ENCODE measurements at regions not wholly inside any gene's neighbourhood (a gene's known extent, or its start where the extent isn't known, plus 50 kb on each side); places are given as distances from the start of the nearest gene placed in this dataset.

DNA sequence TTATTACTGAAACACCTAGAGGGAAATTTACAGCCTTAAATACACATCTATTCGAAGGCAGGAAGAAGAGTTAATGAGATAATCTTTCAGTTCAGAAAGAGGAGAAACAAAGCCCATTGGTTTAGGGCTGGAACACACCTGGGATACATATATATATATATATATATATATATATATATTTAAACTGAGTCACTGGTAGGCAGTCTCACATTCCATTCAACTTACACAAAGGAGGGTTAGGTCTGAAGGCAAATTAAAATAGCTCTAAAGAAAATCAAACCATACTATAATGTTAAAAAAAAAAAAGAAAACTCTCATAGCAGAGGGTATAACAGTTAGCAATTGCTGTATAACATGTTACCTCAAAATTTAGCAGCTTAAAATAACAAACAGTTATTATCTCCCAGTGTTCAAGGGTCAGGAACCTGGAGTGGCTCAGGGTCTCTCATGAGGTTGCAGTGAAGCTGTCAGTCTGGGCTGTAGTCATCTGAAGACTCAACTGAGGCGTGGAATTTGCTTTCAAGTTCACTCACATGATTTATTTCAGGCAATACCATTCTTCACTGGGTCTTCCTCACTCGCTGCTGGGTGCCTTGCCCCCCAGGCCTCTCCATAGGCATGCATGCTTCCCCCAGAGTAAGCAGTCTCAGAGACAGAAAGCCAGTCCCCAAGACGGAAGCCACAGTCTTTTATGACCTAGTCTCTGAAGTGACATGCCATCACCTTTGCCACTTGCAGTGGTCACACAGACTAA lies 332.8 kb downstream of the NSG2 start:
- Mint-ChIP-seq H3K4me1 (ENCODE audit: low read depth, unreplicated experiment) (peaks cover 25% of the 10 kb centered on the region), H3K27ac (ENCODE audit: unreplicated experiment) (no peak overlapping the region), H3K4me3 (ENCODE audit: low read depth, unreplicated experiment) (no peak overlapping the region), H3K27me3 (ENCODE audit: unreplicated experiment) (no peaks in the 10 kb centered on the region), H3K36me3 (ENCODE audit: insufficient read depth, unreplicated experiment) (peaks cover 5% of the 10 kb centered on the region), H3K9me3 (ENCODE audit: low read depth, unreplicated experiment) (peaks cover 9% of the 10 kb centered on the region)
- TF ChIP-seq, protein P1, sequence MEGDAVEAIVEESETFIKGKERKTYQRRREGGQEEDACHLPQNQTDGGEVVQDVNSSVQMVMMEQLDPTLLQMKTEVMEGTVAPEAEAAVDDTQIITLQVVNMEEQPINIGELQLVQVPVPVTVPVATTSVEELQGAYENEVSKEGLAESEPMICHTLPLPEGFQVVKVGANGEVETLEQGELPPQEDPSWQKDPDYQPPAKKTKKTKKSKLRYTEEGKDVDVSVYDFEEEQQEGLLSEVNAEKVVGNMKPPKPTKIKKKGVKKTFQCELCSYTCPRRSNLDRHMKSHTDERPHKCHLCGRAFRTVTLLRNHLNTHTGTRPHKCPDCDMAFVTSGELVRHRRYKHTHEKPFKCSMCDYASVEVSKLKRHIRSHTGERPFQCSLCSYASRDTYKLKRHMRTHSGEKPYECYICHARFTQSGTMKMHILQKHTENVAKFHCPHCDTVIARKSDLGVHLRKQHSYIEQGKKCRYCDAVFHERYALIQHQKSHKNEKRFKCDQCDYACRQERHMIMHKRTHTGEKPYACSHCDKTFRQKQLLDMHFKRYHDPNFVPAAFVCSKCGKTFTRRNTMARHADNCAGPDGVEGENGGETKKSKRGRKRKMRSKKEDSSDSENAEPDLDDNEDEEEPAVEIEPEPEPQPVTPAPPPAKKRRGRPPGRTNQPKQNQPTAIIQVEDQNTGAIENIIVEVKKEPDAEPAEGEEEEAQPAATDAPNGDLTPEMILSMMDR (IDR thresholded peaks at IDR 0.05; ENCODE audit: unreplicated experiment): no peak
- BruUV-seq (replicated peaks): no TSS peak
- intact Hi-C loops (cut with micrococcal nuclease; ENCODE audit: unreplicated experiment): no loop called here
- no peak for DNase-seq
- CTCF ChIA-PET: interaction anchor here (0.6 kb wide), 1 partner anchor 272 kb away, joined by 3 read pairs; no protein-coding TSS in a partner anchor

DNA sequence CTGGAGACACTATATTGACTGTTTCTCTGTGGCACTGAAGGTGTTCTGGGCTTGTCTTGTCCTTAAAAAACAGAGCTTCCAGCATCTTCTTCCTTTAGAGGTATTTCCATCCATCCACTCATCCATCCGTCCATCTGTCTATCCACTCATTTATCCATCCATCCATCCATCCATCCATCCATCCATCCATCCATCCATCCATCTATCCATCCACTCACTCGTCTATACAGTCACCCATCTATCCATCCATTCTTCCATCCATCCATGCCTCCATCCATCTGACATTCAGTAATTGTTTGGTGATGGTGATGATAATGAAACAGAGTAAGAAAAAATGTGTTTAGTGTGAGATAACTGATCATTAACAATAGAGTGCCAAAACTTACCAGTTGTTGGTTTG lies 334.8 kb downstream of the NSG2 start:
- no TSS peak for BruUV-seq (replicated peaks)
- Mint-ChIP-seq H3K36me3 (ENCODE audit: insufficient read depth, unreplicated experiment) (peaks cover 5% of the 10 kb centered on the region), H3K27ac (ENCODE audit: unreplicated experiment) (no peak overlapping the region), H3K27me3 (ENCODE audit: unreplicated experiment) (no peaks in the 10 kb centered on the region), H3K9me3 (ENCODE audit: low read depth, unreplicated experiment) (peaks cover 9% of the 10 kb centered on the region), H3K4me1 (ENCODE audit: low read depth, unreplicated experiment) (peaks cover 33% of the 10 kb centered on the region), H3K4me3 (ENCODE audit: low read depth, unreplicated experiment) (no peak overlapping the region)
- CTCF ChIA-PET: no interaction called here
- intact Hi-C loops (cut with micrococcal nuclease; ENCODE audit: unreplicated experiment): no loop called here
- TF ChIP-seq, protein P1 (IDR thresholded peaks at IDR 0.05; ENCODE audit: unreplicated experiment): no peak
- no peak for DNase-seq

GRCh38 chr5:174381241-174381640 lies 335.7 kb downstream of the NSG2 start:
- no TSS peak for BruUV-seq (replicated peaks)
- H3K27me3 Mint-ChIP-seq (ENCODE audit: unreplicated experiment): no peaks in the 10 kb centered on the region
- H3K36me3 Mint-ChIP-seq (ENCODE audit: insufficient read depth, unreplicated experiment): peaks cover 5% of the 10 kb centered on the region
- intact Hi-C loops (cut with micrococcal nuclease; ENCODE audit: unreplicated experiment): no loop called here
- CTCF ChIA-PET: no interaction called here
- H3K9me3 Mint-ChIP-seq (ENCODE audit: low read depth, unreplicated experiment): peaks cover 9% of the 10 kb centered on the region
- no peak for DNase-seq
- H3K4me3 Mint-ChIP-seq (ENCODE audit: low read depth, unreplicated experiment): no peak overlapping the region
- TF ChIP-seq, protein P1 (IDR thresholded peaks at IDR 0.05; ENCODE audit: unreplicated experiment): no peak
- H3K27ac Mint-ChIP-seq (ENCODE audit: unreplicated experiment): peak overlapping the region; percentile 24
- peaks cover 35% of the 10 kb centered on the region for H3K4me1 Mint-ChIP-seq (ENCODE audit: low read depth, unreplicated experiment)

- Mint-ChIP-seq H3K36me3 (ENCODE audit: insufficient read depth, unreplicated experiment) (peaks cover 5% of the 10 kb centered on the region), H3K4me3 (ENCODE audit: low read depth, unreplicated experiment) (no peak overlapping the region), H3K27me3 (ENCODE audit: unreplicated experiment) (no peaks in the 10 kb centered on the region), H3K9me3 (ENCODE audit: low read depth, unreplicated experiment) (peaks cover 9% of the 10 kb centered on the region), H3K27ac (ENCODE audit: unreplicated experiment) (peak overlapping the region; percentile 98), H3K4me1 (ENCODE audit: low read depth, unreplicated experiment) (peaks cover 40% of the 10 kb centered on the region)
- DNase-seq: no peak
- TF ChIP-seq, protein P1 (IDR thresholded peaks at IDR 0.05; ENCODE audit: unreplicated experiment): no peak
- intact Hi-C loops (cut with micrococcal nuclease; ENCODE audit: unreplicated experiment): no loop called here
- BruUV-seq (replicated peaks): no TSS peak
- CTCF ChIA-PET: interaction anchor here (0.6 to 1.5 kb wide), 9 partner anchors 11 to 446 kb away, joined by 3 to 9 read pairs (median 3); no protein-coding TSS in a partner anchor
These were observed 338.0 kb downstream of the NSG2 start for GRCh38 chr5:174383210-174384167.

Measured in Calu3 (cell line).